Coronary artery (tissue), 2 donors: ENCODE measurements at regions not wholly inside any gene's neighbourhood (a gene's known extent, or its start where the extent isn't known, plus 50 kb on each side); places are given as distances from the start of the nearest gene placed in this dataset.
A peak's percentile ranks its signal among the peaks of the same experiment; 100 is the strongest.

Experiments
- DNase-seq: peaks from one replicate; pipeline ENCODE4 v3.0.0-alpha.2; 2017; ENCODE audit warnings: low spot score
- H3K27ac ChIP-seq, 2 donors: fragments of 200-600 bp; sonication (generic); one replicate each; pipeline ENCODE4 v1.5.1; 2016 to 2019
- H3K4me3 ChIP-seq: fragments of 200-600 bp; sonication (generic); 2 replicates; pipeline ENCODE4 v1.5.1; 2016; ENCODE audit warnings: mild to moderate bottlenecking, moderate library complexity
- CTCF ChIP-seq: fragments of 200-600 bp; sonication (generic); IDR thresholded peaks from one replicate; pipeline ENCODE4 v1.5.1; 2019; ENCODE audit warnings: antibody characterized with exemption

GRCh38 chr6:22064558-22064957 is 232.3 kb downstream of the PRL start:
- DNase-seq = no peak
- TF ChIP-seq CTCF = no peak

GRCh38 chr6:22067122-22067521 is 229.7 kb downstream of the PRL start:
- DNase-seq = no peak
- no peak for TF ChIP-seq CTCF
- Histone ChIP-seq H3K27ac (peak overlapping the region; percentile 15 to 20), H3K4me3 (no peak overlapping the region)

More at GRCh38 chr6:22064558-22064957, 232.3 kb downstream of the PRL start:
- Histone ChIP-seq H3K4me3 (no peak overlapping the region), H3K27ac (no peak overlapping the region)

GRCh38 chr6:22067671-22068070 is 229.2 kb downstream of the PRL start:
- TF ChIP-seq CTCF = no peak
- Histone ChIP-seq H3K4me3 (no peak overlapping the region), H3K27ac (peak overlapping the region; percentile 15 to 20)
- DNase-seq = no peak

GRCh38 chr6:22068561-22069305 is 228.1 kb downstream of the PRL start:
- TF ChIP-seq CTCF = no peak
- DNase-seq = no peak
- no peak overlapping the region for H3K27ac ChIP-seq
- no peak overlapping the region for H3K4me3 ChIP-seq

GRCh38 chr6:22069306-22069800 is 227.5 kb downstream of the PRL start:
- no peak overlapping the region for H3K4me3 ChIP-seq
- no peak for TF ChIP-seq CTCF
- no peak overlapping the region for H3K27ac ChIP-seq
- DNase-seq = no peak

- no peak for TF ChIP-seq CTCF
- Histone ChIP-seq H3K27ac (peak overlapping the region; percentile 58 to 66), H3K4me3 (peak overlapping the region; percentile 38)
- no peak for DNase-seq
Measured at GRCh38 chr6:22071270-22072041, 225.4 kb downstream of the PRL start.
